ENCODE measurements at regions not wholly inside any gene's neighbourhood (a gene's known extent, or its start where the extent isn't known, plus 50 kb on each side); places are given as distances from the start of the nearest gene placed in this dataset.

GRCh38 chr6:137573739-137574138 lies 79.5 kb upstream of the OLIG3 start:
- H3K4me1 Mint-ChIP-seq = peaks cover 10 to 18% of the 10 kb centered on the region in 2 experiments
- no peaks in the 10 kb centered on the region for H3K79me1 ChIP-seq (ENCODE audit: insufficient read depth, low read depth, low read length, poor library complexity, severe bottlenecking)
- H3K79me2 ChIP-seq (ENCODE audit: insufficient read depth, low read length) = no peaks in the 10 kb centered on the region
- no peak overlapping the region for H3K4ac ChIP-seq (ENCODE audit: low read depth, low read length)
- no peak overlapping the region for H3K9ac ChIP-seq (ENCODE audit: extremely low read depth, insufficient read length, low read length)
- H2BK15ac ChIP-seq (ENCODE audit: low read depth, low read length) = no peak overlapping the region
- H3K27me3 ChIP-seq (ENCODE audit: insufficient read depth, low read length) = no peaks in the 10 kb centered on the region
- no peaks in the 10 kb centered on the region for H3K9me3 Mint-ChIP-seq
- H3T11ph ChIP-seq (ENCODE audit: low read length) = no peak overlapping the region
- no peak overlapping the region for H3K4me2 ChIP-seq (ENCODE audit: insufficient read depth, insufficient read length, low read length)
- no peak overlapping the region for H4K8ac ChIP-seq (replicated peaks; ENCODE audit: insufficient read length, low read depth, low read length)
- DNase-seq = no peak
- H2AK5ac ChIP-seq (ENCODE audit: insufficient read length, low read length) = no peak overlapping the region
- no peaks in the 10 kb centered on the region for H3K36me3 Mint-ChIP-seq (ENCODE audit: insufficient read depth in 1 of 3, low read depth in 3 of 3)
- no peak overlapping the region for H3K18ac ChIP-seq (ENCODE audit: insufficient read length, low read depth, low read length)
- no peaks in the 10 kb centered on the region for H3K4me1 ChIP-seq (ENCODE audit: insufficient read depth, low read length)
- H2BK120ac ChIP-seq (ENCODE audit: low read depth, low read length, poor library complexity, severe bottlenecking) = no peak overlapping the region
- H2AFZ ChIP-seq (ENCODE audit: low read length) = no peak overlapping the region
- H2BK12ac ChIP-seq (ENCODE audit: insufficient read length, low read depth, low read length) = no peak overlapping the region
- H3K56ac ChIP-seq (ENCODE audit: insufficient read length, low read depth, low read length) = no peak overlapping the region
- no peaks in the 10 kb centered on the region for H3K9me3 ChIP-seq (ENCODE audit: control insufficient read depth, low read depth, low read length)
- no peak overlapping the region for H3K23ac ChIP-seq (ENCODE audit: insufficient read length, low read depth, low read length)
- no peak overlapping the region for H3K4me3 Mint-ChIP-seq
- no peaks in the 10 kb centered on the region for H4K20me1 ChIP-seq (ENCODE audit: control insufficient read depth, insufficient read depth, insufficient read length)
- no peak for TF ChIP-seq CTCF (conservative IDR thresholded peaks at IDR 0.05)
- H3K14ac ChIP-seq (ENCODE audit: insufficient read depth, low read length) = no peak overlapping the region
- no CpG with 5 or more reads among the region's 4 CpGs for WGBS (ENCODE audit: extremely low coverage, insufficient read length, low lambda C conversion rate)
- no peaks in the 10 kb centered on the region for H3K23me2 ChIP-seq (ENCODE audit: insufficient read length, low read depth, low read length, poor library complexity, severe bottlenecking)
- no peak overlapping the region for H4K91ac ChIP-seq (ENCODE audit: insufficient read length, low read depth, low read length)
- no peak overlapping the region for H2BK20ac ChIP-seq (ENCODE audit: low read depth, low read length, poor library complexity, severe bottlenecking)
- peaks cover 10% of the 10 kb centered on the region for H3K27me3 Mint-ChIP-seq (ENCODE audit: low read depth)
- H4K5ac ChIP-seq (ENCODE audit: insufficient read length, low read depth, low read length) = no peak overlapping the region
- H2BK5ac ChIP-seq (ENCODE audit: insufficient read length, low read length) = no peak overlapping the region
- no peak overlapping the region for H3K27ac Mint-ChIP-seq
- H3K27ac ChIP-seq (ENCODE audit: insufficient read length, low read depth, low read length) = no peak overlapping the region

All from H9 (cell line).